GM12878 (cell line): ENCODE measurements at regions not wholly inside any gene's neighbourhood (a gene's known extent, or its start where the extent isn't known, plus 50 kb on each side); places are given as distances from the start of the nearest gene placed in this dataset.
A peak's percentile ranks its signal among the peaks of the same experiment; 100 is the strongest.

Experiments
- BACH1 ChIP-seq: fragments of 450-650 bp; IDR thresholded peaks from 2 replicates; pipeline ENCODE4 v1.6.1; 2017; ENCODE audit warnings: mild to moderate bottlenecking, borderline replicate concordance
- BCL11A ChIP-seq: IDR thresholded peaks from 2 replicates; pipeline ENCODE4 v1.6.1; 2011; ENCODE audit warnings: low read depth, low read length
- BMI1 ChIP-seq: fragments of 450-650 bp; IDR thresholded peaks from 2 replicates; pipeline ENCODE4 v1.6.1; 2016; ENCODE audit warnings: mild to moderate bottlenecking, moderate library complexity, borderline replicate concordance
- CBX5 ChIP-seq: sonication (generic); IDR thresholded peaks from 2 replicates; pipeline ENCODE4 v1.6.1; 2016; ENCODE audit warnings: low read depth, moderate library complexity, mild to moderate bottlenecking, inconsistent platforms
- CHD2 ChIP-seq: IDR thresholded peaks from 2 replicates; pipeline ENCODE4 v1.6.1; 2011; ENCODE audit warnings: low read depth, low read length, improper control_type of control experiment, borderline replicate concordance
- DPF2 ChIP-seq: fragments of 450-650 bp; IDR thresholded peaks from 2 replicates; pipeline ENCODE4 v1.6.1; 2017; ENCODE audit warnings: mild to moderate bottlenecking
- EED ChIP-seq: sonication (generic); IDR thresholded peaks from 2 replicates; pipeline ENCODE4 v1.6.1; 2016; ENCODE audit warnings: antibody characterized with exemption, low read depth
- FOXM1 ChIP-seq: IDR thresholded peaks from 2 replicates; pipeline ENCODE4 v1.6.1; 2012; ENCODE audit warnings: low read depth, mild to moderate bottlenecking, inconsistent platforms, low read length, moderate library complexity
- IKZF2 ChIP-seq, 2 experiments: fragments of 450-650 bp; IDR thresholded peaks; 2 replicates each; pipeline ENCODE4 v1.6.1; 2017; ENCODE audit warnings: mild to moderate bottlenecking in 2 of 2, moderate library complexity in 2 of 2
- IRF4 ChIP-seq: IDR thresholded peaks from 2 replicates; pipeline ENCODE4 v1.6.1; 2011; ENCODE audit warnings: low read depth, low read length
- KLF5 ChIP-seq: fragments of 450-650 bp; IDR thresholded peaks from 2 replicates; pipeline ENCODE4 v1.6.1; 2014; ENCODE audit warnings: mild to moderate bottlenecking; ENCODE audit not compliant: partially characterized antibody
- MYB ChIP-seq: fragments of 150-350 bp; IDR thresholded peaks from 2 replicates; pipeline ENCODE4 v1.6.1; 2014; ENCODE audit warnings: mild to moderate bottlenecking, low read depth, low read length, borderline replicate concordance
- NBN ChIP-seq: fragments of 450-650 bp; IDR thresholded peaks from 2 replicates; pipeline ENCODE4 v1.6.1; 2016
- NFIC ChIP-seq: IDR thresholded peaks from 2 replicates; pipeline ENCODE4 v1.6.1; 2012; ENCODE audit warnings: low read depth, mild to moderate bottlenecking, inconsistent platforms, low read length, moderate library complexity
- NR2F1 ChIP-seq: fragments of 450-650 bp; conservative IDR thresholded peaks from 2 replicates; pipeline ENCODE4 v1.6.1; 2017; ENCODE audit warnings: mild to moderate bottlenecking
- PAX5 ChIP-seq: IDR thresholded peaks from 2 replicates; pipeline ENCODE4 v1.6.1; 2011; ENCODE audit warnings: low read depth, low read length, borderline replicate concordance
- POLR2A ChIP-seq: IDR thresholded peaks from 2 replicates; pipeline ENCODE4 v1.6.1; 2011; ENCODE audit warnings: low read depth, mild to moderate bottlenecking, low read length
- POU2F2 ChIP-seq: IDR thresholded peaks from 3 replicates; pipeline ENCODE4 v1.6.1; 2011; ENCODE audit warnings: low read depth, mild to moderate bottlenecking, low read length, borderline replicate concordance
- RAD51 ChIP-seq: fragments of 450-650 bp; IDR thresholded peaks from 2 replicates; pipeline ENCODE4 v1.6.1; 2016; ENCODE audit warnings: moderate library complexity, mild to moderate bottlenecking, inconsistent platforms
- RFX5 ChIP-seq: IDR thresholded peaks from 2 replicates; pipeline ENCODE4 v1.6.1; 2011; ENCODE audit warnings: low read depth, low read length, improper control_type of control experiment
- SPI1 ChIP-seq: IDR thresholded peaks from 2 replicates; pipeline ENCODE4 v1.6.1; 2011; ENCODE audit warnings: low read depth, mild to moderate bottlenecking, low read length, moderate library complexity, borderline replicate concordance; ENCODE audit not compliant: insufficient read depth
- SREBF1 ChIP-seq: IDR thresholded peaks from 2 replicates; pipeline ENCODE4 v1.6.1; 2012; ENCODE audit warnings: mild to moderate bottlenecking, low read length
- SRF ChIP-seq, 2 experiments: IDR thresholded peaks; 2 replicates each; pipeline ENCODE4 v1.6.1; 2011; ENCODE audit warnings: low read depth in 2 of 2, low read length in 2 of 2, mild to moderate bottlenecking in 1 of 2, moderate library complexity in 1 of 2
- STAT1 ChIP-seq: fragments of 450-650 bp; conservative IDR thresholded peaks from 2 replicates; pipeline ENCODE4 v1.6.1; 2014; ENCODE audit warnings: antibody characterized with exemption, mild to moderate bottlenecking
- ZZZ3 ChIP-seq: IDR thresholded peaks from 2 replicates; pipeline ENCODE4 v1.6.1; 2011; ENCODE audit warnings: low read depth; ENCODE audit not compliant: control insufficient read depth, insufficient read length
- TF ChIP-seq, protein P1 (sequence below): IDR thresholded peaks from 2 replicates; pipeline ENCODE4 v1.6.1; 2012; ENCODE audit warnings: low read length, inconsistent platforms
- TF ChIP-seq, protein P2 (sequence below), 3 experiments: IDR thresholded peaks in 2 of 3; conservative IDR thresholded peaks in 1 of 3; 2 replicates each; pipeline ENCODE4 v1.5.1; 2011; ENCODE audit warnings: low read depth in 3 of 3, low read length in 3 of 3, mild to moderate bottlenecking in 3 of 3, control low read depth in 2 of 3, moderate library complexity in 2 of 3, inconsistent platforms in 1 of 3, mixed read lengths in 1 of 3; ENCODE audit not compliant: control insufficient read depth in 2 of 3, insufficient read depth in 1 of 3; ENCODE audit errors: extremely low read depth in 1 of 3
- TF ChIP-seq, protein P3 (sequence below): fragments of 450-650 bp; IDR thresholded peaks from 2 replicates; pipeline ENCODE4 v1.6.1; 2017; ENCODE audit warnings: low read depth, mild to moderate bottlenecking, moderate library complexity
- TF ChIP-seq, protein P4 (sequence below): IDR thresholded peaks from 2 replicates; pipeline ENCODE4 v1.6.1; 2012; ENCODE audit warnings: low read depth, low read length, improper control_type of control experiment

DNA sequence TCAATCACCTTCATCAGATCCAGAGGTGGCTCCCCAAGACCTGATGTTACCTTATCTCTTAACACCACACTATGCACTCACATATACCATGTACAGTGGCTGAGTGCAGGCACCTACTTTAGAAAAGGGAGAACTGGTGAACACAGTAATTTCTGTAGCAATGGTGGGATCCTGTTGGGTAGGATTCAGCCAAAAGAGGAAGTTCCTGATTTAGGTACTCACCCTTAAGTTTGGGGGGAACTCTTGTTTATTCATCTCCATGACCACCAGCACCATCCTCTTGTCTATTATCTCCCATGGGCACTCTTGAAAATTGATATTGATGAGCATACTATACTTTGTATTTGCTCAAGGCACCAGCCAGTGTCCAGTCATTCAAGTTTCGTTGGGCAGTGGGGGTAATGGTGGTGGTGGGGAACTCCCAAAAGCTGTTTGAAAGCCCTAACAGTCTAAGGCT is 324.4 kb downstream of the LMO7 start (continued):
- TF ChIP-seq, protein P1, sequence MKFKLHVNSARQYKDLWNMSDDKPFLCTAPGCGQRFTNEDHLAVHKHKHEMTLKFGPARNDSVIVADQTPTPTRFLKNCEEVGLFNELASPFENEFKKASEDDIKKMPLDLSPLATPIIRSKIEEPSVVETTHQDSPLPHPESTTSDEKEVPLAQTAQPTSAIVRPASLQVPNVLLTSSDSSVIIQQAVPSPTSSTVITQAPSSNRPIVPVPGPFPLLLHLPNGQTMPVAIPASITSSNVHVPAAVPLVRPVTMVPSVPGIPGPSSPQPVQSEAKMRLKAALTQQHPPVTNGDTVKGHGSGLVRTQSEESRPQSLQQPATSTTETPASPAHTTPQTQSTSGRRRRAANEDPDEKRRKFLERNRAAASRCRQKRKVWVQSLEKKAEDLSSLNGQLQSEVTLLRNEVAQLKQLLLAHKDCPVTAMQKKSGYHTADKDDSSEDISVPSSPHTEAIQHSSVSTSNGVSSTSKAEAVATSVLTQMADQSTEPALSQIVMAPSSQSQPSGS = peak; percentile 74
- TF ChIP-seq BCL11A (peak; percentile 69; the same call in 1 of the 2 replicates), NBN (0 out of 2 replicates have a peak, but pooled peaks have one; percentile 49), IRF4 (peak; percentile 89; the same call in 1 of the 2 replicates), IKZF2 (IDR thresholded peaks at IDR 0.05) (peak; percentile 81 to 86), FOXM1 (0 out of 2 replicates have a peak, but pooled peaks have one; percentile 16), MYB (no peak), RFX5 (no peak), KLF5 (no peak), NR2F1 (0 out of 2 replicates have a peak, but pooled peaks have one; percentile 28), SREBF1 (no peak), CBX5 (0 out of 2 replicates have a peak, but pooled peaks have one; percentile 13), BMI1 (peak; percentile 82), RAD51 (no peak), BACH1 (peak; percentile 47; the same call in 1 of the 2 replicates), ZZZ3 (no peak), EED (0 out of 2 replicates have a peak, but pooled peaks have one; percentile 31), POLR2A (no peak), DPF2 (peak; percentile 97), SPI1 (peak; percentile 84), NFIC (peak; percentile 72), CHD2 (no peak), PAX5 (no peak), POU2F2 (0 out of 3 replicates have a peak, but pooled peaks have one; percentile 20), SRF (IDR thresholded peaks at IDR 0.05; ENCODE audit: low read depth in 2 of 2, low read length in 2 of 2) (0 out of 4 replicates have a peak, but pooled peaks of 1 of the 2 experiments have one; percentile 38), STAT1 (no peak)
- TF ChIP-seq, protein P2, sequence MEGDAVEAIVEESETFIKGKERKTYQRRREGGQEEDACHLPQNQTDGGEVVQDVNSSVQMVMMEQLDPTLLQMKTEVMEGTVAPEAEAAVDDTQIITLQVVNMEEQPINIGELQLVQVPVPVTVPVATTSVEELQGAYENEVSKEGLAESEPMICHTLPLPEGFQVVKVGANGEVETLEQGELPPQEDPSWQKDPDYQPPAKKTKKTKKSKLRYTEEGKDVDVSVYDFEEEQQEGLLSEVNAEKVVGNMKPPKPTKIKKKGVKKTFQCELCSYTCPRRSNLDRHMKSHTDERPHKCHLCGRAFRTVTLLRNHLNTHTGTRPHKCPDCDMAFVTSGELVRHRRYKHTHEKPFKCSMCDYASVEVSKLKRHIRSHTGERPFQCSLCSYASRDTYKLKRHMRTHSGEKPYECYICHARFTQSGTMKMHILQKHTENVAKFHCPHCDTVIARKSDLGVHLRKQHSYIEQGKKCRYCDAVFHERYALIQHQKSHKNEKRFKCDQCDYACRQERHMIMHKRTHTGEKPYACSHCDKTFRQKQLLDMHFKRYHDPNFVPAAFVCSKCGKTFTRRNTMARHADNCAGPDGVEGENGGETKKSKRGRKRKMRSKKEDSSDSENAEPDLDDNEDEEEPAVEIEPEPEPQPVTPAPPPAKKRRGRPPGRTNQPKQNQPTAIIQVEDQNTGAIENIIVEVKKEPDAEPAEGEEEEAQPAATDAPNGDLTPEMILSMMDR (IDR thresholded peaks at IDR 0.05 in 2 of 3, conservative IDR thresholded peaks at IDR 0.05 in 1 of 3; ENCODE audit: control insufficient read depth in 2 of 3, extremely low read depth in 1 of 3, insufficient read depth in 1 of 3, low read depth in 3 of 3, low read length in 3 of 3) = no peak
- TF ChIP-seq, protein P3, sequence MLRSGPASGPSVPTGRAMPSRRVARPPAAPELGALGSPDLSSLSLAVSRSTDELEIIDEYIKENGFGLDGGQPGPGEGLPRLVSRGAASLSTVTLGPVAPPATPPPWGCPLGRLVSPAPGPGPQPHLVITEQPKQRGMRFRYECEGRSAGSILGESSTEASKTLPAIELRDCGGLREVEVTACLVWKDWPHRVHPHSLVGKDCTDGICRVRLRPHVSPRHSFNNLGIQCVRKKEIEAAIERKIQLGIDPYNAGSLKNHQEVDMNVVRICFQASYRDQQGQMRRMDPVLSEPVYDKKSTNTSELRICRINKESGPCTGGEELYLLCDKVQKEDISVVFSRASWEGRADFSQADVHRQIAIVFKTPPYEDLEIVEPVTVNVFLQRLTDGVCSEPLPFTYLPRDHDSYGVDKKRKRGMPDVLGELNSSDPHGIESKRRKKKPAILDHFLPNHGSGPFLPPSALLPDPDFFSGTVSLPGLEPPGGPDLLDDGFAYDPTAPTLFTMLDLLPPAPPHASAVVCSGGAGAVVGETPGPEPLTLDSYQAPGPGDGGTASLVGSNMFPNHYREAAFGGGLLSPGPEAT = peak; percentile 79; the same call in 1 of the 2 replicates
- TF ChIP-seq, protein P4, sequence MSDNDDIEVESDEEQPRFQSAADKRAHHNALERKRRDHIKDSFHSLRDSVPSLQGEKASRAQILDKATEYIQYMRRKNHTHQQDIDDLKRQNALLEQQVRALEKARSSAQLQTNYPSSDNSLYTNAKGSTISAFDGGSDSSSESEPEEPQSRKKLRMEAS = no peak
